Epidermal melanocyte (primary cell): ENCODE measurements at regions not wholly inside any gene's neighbourhood (a gene's known extent, or its start where the extent isn't known, plus 50 kb on each side); places are given as distances from the start of the nearest gene placed in this dataset.
A peak's percentile ranks its signal among the peaks of the same experiment; 100 is the strongest.
"Not testable (repeated sequence)": the region's sequence is repeated elsewhere in the genome, so short reads cannot be mapped to it uniquely, and the experiment has no call there.

Experiments used
- DNase-seq: peaks from one replicate; pipeline ENCODE4 v3.0.0; 2011; ENCODE audit warnings: low spot score; ENCODE audit not compliant: insufficient read length

DNA sequence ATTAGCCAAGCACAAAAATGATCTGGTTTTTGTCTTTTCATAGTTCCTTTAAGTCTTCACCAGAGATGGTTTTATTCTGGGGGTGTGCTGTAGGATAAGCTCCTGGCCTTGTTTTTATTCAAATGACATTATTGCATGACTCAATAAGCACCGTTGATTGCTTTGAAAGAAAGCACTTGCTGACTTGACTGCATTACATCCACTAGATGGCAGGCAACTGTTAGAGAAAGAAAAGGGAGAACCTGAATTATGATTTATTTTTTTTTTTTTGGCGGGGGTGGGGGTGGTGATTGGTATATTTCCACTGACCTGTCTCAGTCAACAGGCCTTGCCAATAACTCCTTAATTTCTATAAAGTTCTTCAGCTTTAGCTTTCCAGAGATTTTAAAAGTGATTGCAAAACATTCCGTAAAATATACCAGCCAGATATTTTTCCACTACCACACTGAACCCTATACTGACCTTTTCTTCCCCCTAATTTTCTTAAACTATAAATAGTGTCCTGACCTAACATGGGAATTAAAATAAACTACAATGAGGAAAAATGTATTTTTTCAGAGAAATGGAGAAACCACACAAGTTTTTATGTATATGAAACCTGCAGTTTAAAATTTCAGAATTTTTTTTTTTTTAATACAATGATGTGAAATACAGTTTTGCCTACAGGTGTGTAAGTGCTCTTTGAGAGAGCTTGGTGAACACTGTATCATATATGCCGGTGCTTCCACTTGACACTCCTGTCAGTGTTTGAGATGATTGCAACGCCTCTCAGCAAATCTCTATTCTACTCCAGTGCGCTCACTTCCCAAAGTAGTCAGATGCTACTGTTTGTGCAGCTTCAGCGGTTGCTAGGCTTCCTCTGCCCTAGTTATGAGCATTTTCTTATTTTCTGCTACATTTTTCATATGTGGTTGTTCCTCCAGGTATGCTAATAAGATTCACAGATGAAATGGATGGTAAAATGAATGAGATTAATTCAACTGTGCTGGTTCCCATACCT, 274.3 kb downstream of the CD109 start:
- DNase-seq = peak; percentile 52

DNA sequence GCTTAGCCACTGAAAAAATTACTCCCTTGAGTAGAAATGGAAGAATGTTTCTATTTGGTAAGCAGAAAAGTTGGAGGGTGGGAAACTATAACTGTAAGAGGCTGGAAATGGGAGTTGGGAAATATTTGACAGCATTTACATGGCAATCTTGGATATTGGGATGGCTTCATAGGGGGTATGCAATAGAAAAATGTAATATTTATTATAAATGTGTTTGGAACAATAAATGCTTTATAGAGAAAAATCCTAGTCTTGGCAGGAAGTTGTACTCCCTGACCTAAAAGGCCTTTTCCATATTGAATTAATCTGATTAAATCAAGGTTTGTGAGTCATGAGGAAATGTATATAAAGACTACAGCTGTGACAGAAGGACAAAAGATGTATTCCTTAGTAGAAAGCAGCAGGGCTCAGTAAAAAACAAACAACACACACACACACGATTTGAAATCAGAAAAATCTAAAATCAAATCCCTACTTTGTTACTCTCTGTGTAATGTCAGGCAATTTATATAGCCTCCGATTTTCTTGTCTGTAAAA, 272.3 kb downstream of the CD109 start:
- no peak for DNase-seq

DNA sequence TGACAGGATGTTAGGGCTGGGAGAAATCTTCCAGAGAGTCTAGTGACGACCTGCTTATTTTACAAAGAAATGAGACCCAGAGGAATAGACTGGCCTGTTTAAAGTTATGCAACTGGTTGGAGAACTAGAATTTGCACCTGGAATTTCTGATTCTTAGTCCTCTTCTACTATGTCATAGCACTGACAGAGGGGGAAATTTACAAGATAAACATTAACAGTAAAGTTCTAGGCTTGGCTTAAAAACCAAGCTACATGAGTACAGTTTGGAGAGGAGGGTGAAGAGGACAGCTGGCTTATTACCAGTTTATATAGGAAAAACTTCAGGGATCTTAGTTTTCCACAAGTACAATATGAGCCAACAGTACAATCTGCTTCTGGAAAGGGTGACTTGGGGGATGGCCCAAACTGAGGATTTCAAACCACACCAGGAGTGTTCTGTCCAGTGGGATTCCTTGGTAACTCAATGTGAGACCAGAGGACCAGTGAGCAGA, 269.6 kb downstream of the CD109 start:
- DNase-seq = no peak

DNA sequence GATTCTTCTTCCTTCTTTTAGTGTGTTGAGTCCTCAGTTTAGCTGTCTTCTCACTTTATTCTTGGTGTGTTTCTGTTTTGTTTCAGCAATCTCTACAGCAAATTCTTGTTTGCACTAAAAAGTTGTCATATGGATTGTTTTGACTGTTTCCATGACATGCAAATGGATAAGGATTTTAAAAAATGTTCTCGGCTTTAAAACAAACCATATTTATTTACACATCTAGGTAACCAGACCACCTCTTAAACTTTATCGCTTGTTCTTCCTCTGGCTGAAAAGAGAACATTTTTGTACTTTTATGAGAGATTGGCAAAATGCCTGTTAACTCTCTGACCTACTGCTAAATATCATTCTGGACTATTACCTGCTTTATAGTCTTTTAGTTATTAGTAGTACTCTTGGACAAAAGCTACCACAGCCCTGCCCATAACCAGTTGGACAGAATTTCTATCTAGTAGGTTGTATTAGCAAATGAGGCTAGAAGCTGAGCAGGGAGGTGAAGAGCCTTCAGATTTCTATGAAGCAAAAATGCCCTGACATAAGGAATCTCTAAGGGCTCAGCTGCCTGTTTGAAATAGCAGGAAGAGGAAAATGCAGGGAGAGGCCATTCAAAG, 268.3 kb downstream of the CD109 start:
- no peak for DNase-seq

DNA sequence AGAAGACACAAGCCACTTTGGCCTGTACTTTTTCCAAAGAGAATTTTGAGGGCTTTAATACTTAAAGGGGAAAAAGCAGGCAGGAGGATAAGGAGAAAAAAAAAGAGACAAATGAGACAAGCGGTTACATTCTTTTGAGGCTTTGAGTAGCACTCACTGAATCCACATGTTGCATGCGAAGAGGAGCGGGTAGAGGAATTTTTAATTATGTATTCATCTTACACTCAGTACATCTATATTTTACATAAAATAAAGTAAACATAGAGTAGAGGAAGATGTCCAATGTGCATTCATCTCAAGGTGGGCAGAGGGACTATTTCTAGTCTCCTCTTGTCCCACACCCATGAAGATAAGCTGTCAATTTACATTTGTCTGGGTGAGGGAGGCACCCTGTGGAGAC, 266.9 kb downstream of the CD109 start:
- no peak for DNase-seq

DNA sequence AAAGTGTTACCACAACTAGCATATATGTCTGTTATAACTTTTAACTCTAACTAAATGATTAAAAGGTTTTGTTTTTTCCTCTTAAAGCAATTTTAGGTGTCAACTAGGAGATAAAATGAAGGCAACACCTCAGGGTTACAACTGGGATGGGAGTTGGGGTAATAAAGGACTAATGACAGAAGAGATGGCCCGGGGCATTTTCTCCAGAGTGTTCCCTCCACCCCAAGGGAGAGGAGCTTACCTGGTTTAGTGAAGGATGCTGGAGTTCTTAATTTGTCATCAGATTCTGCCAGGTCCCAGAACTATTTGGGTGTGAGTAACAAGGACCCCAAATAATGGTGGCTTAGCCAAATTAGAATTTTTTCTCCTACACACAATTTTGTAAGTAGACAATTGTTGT, 260.3 kb downstream of the CD109 start:
- DNase-seq = no peak

DNA sequence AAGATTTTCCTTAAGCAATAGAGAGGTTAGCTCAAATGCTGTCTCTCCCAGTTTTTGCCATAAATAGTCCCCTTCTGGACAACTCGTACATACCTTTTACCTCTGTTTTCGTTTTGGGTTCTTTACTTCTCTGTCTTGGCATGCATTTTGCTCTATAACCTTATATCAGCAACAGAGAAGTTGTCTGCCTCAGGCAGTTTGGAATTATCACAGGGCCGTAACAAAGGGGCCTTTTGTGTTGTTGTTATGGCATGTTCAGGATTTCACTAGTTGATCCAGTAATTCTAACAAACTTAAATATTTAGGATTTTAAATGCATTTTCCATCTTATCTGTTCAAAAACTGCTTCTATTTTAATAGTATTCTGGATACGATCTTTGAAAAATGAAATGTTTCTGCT, 259.8 kb downstream of the CD109 start:
- DNase-seq = no peak

DNA sequence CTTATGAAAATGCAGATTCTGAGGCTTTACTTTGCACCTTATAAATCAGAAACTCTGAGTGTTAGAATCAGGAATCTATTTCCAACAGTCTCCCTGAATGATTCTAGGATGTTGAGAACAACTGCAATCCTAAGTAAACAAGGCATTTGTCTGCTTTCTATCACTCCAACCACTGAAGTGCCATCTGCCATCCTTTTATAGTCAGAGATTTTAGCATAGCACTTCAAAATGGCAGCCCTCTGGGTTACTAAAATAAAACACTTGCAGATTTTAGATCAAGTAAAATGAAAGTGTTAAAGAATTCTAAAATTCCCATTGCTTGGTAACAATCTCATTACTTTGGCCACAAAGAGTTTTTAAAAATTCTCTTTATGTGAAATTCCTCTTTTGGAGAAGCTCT, 258.9 kb downstream of the CD109 start:
- DNase-seq = no peak

DNA sequence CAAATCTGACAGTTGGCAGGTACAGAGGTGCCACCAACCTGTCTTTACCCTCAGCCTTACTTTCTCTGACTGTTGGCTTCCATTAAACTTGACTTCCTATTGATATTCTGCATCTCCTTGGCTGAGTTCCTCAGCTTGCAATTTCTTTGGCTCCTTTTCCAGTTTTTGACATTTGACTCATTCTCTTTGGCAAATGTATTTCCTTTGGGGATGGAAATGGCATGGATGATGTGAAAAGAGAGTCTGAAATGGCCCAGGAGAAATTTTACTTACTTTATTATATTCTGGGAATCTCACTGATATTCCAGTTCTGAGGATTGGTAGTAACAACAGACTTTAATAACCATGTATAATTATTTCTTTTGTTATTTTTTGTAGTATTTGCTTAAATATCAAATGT, 255.2 kb downstream of the CD109 start:
- no peak for DNase-seq

DNA sequence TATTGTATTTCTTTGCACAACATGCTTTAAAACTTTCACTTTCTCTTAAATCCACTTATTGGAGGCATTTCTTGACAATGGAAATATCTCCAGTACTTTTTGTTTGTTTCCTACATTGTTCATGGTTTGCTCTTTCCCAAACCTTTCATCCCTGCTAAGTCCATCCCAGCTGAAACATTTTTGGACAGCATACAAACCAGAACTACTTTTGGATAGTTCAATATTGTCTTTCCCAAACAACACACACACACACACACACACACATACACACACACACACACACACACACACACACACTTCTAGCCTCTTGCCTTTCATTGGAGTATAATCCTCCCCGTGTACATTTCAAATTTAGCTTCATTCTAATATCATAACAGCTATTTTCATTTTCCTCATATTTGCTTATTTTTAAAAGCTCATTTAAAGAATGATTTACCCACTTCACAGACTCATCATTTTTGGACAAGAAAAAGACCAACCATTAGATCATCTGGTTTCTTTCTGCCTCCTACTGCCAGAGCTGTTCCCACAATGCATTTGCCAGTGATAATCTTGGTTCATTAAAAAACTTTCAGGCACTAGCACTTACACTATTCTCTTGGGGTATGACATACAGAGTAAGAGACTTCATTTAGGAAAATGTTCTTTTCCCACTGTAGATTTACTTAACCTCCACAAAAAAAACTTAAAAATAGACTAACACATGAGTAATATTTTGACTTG, 248.1 kb downstream of the CD109 start:
- DNase-seq = no peak

DNA sequence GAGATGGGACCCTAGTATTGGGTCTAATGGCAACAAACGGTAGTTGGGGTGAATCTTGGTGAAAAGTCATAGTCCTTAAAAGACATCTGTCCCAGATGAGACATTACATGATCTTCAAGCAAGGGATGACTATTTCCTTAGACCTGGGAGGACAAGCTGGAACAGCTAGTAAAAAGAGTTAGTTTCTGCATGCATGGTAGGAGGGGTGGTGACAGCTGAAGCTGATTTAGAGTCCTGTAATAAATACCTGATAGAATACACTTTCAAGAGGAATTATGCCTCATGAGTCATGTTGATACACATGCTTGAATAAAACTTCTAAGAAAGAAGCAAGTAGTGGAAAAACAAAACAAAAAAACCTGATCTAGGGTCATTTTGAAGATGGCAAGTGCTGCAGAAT, 247.4 kb downstream of the CD109 start:
- DNase-seq = no peak

DNA sequence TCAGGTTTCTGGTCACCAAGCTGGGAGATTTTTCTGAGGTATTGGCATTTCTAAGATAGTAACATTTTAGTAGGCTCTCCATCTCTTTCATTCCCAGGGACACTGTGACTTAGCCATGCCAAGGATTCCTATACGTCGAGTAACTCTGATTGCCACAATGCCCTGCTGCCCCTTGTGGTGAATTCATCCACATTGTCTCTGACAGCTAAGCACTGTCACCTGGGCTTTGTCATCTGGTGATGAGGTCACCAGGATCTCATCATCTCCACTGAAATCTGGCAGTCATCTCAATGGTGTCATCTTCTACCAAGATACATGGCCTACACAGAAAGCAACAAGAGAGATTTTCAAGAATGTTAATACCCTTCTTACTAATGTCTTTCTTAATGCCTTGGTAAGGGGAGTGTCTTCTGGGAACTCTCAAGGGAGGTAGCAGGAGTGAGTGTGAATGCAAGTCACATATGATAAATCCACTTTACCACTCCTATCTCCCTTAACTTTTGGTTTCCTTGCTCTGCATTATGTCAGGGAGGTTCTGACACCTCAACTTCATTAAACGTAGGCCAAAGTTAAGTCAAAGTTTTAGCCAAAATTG, 246.7 kb downstream of the CD109 start:
- no peak for DNase-seq

DNA sequence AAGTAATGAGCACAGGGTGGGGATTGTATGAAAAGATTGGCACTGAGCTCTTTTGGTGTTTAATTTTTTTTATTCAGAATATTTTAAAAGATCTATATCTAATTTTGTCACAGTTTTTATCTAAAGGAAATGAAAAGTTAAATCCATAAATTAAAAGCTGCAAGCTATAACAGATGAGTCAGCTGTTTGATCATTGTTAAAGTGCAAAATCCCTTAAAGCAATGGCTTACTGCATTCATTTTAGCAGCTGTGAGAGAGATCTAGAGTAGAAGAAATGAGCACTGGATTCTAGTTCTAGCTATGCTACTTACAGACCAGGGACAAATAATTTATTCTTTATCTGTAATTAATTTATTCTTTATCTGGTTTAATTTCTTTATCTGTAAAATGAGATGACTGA, 245.9 kb downstream of the CD109 start:
- no peak for DNase-seq

DNA sequence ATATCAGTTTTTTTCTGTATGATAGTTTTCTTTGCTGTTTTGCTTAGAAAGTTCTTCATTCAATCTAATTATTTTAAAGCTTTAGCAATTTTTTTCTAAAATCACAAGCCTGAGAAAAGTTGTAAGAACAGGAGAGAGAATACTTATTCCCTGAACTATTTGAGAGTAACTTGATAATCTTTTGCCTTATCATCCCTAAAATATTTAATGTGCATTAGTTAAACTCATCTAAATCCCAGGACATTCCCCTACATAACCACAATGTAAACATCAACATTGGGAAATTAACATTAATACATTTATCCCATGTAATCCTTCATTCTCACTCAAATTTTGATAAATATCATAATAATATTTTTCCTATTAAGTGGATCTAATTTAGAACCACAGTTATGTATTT, 241.8 kb downstream of the CD109 start:
- DNase-seq = no peak

DNA sequence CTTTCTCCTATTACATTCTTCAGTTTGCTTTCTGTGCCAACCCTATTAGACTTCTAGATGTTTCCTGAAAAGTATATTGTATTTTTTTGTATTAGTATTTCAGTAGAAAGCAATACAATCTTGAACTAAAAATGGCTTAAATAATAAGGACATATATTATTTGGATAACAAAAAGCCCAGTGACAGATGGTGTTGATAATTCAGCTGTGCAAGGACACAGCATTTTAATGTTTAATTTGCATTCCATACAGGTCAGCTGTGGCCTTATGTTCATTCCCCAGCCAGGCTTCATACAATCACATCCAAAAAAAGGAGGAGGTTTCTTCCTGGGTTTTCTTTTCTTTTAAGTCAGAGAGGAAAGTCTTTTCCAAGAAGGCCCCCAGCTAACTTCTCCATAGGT, 236.9 kb downstream of the CD109 start:
- no peak for DNase-seq

DNA sequence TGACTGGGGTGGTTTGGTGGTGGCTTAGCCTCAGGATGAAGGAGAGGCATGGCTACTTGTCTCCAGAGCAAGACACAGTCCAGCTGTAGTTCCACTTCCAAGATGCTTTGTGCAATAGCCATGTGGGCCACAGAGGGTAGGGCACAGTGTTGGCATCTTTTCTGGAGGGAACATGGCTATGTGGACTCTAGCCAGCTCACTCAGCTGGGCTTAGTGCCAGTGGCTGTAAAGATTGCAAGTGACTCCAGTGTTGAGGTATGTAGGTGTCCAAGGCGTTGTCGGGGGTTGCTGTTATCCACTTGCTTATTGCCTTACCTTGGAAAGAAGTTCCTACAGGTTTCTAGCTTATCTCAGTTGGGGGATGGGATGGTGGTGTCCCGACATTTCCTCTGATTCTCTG, 233.4 kb downstream of the CD109 start:
- DNase-seq = no peak

DNA sequence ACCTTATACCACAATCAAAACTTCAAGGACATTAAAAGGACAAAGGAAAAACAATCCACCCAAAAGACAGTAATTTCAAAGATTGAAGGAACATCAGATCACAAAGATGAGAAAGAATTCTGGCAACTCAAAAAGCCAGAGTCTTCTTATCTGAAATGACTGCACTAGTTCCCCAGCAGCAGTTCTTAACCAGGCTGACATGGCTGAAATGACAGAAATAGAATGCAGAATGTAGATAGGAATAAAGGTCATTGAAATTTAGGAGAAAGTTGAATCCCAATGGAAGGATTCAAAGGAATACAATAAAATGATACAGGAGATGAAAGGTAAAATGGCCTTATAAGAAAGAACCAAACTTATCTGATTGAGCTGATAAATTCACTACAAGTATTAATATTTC, 231.4 kb downstream of the CD109 start:
- DNase-seq = no peak

DNA sequence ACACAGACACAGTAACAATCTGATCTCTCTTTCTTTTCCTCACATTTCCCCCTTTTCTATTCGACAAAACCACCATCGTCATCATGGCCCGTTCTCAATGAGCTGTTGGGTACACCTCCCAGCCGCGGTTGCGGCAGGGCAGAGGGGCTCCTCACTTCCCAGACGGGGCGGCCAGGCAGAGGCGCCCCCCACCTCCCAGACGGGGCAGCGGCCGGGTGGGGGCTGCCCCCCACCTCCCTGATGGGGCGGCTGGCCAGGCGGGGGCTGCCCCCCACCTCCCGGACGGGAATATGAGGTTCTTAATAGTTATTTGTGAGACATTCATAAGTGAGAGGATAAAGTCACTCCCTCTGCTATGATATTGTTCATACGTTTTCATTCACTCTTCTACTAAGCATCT, 229.7 kb downstream of the CD109 start:
- DNase-seq = not testable (repeated sequence)

DNA sequence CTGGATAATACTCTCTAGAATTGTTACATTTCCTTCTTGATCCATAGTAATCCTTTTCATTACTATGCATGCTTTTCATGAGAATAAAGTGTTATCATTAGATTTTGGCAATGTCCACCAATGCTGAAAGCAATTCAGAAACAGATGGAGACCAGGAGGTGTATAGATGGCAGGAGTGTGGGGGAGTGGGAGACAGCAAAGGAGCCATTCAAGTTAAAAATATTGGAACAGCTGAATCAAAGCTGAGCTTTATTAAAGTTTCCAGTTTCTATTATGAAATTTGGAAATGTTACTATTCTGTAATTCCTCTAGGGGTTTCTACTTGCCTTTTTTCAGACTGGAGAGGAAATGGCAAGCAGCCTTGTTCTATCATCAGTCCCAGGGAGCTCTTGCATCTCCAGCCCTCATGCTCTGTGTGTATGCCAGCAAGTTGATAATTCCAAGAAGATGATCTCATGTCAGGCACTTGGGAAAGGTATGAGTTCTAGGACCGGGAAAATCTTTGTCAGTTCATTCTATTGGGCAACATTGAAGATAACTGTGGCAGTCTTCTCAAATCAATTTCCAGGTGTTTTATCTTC, 228.0 kb downstream of the CD109 start:
- no peak for DNase-seq

DNA sequence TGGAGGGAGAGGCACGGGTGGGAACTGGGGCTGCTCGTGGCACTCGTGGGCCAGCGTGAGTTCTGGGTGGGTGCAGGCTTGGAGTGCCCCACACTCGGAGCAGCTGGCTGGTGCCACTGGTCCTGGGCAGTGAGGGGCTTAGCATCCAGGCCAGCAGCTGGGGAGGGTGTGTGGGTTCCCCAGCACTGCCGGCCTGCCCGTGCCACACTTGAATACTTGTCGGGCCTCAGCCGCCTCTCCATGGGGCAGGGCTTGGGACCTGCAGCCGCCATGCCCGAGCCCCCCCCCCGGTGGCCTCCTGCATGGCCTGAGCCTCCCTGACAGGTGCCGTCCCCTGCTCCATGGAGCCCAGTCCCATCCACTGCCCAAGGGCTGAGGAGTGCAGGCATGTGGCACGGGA, 207.2 kb downstream of the CD109 start:
- DNase-seq = no peak

DNA sequence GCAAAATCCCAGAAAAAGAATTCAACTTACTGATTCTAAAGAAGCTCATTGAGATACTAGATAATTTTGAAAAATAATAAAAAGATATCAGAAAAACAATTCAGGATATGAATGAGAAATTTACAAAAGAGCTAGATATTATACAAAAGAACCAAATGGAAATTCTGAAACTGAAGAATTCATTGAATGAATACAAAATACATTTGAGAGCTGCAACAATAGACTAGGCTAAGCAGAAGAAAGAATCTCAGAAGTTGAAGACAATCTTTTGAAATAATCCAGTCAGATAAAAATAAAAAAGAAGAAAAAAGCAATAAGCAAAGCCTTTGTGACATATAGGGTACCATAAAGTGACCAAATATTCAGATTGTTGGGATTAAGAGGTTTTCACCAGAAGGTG, 206.0 kb downstream of the CD109 start:
- no peak for DNase-seq
